ENCODE measurements at regions not wholly inside any gene's neighbourhood (a gene's known extent, or its start where the extent isn't known, plus 50 kb on each side); places are given as distances from the start of the nearest gene placed in this dataset.

DNA sequence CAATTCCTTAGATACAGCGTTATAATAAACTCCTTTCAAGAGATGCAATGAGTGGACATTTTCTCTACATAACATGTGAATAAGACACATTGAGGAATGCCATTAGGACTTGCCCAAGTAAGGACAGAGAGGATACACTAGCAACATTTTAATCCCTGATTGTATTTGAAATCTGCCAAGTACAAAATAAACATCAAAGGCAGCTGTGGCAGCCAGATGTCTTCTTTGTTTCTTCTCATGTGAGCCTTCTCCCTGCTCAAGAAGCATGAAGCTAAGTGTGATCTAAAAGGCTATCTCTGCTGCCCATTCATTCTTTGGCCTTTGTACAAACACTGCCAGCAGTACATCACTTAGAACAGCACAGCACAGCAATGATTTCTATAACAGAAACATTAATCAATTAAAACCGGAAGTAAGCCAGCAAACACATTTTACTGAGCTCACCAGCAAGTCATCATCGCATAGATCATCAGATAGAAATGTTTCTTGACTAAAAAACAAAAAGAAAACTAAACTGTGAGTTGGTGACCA lies 364.0 kb downstream of the CNTN6 start:
- TF ChIP-seq, protein P1, sequence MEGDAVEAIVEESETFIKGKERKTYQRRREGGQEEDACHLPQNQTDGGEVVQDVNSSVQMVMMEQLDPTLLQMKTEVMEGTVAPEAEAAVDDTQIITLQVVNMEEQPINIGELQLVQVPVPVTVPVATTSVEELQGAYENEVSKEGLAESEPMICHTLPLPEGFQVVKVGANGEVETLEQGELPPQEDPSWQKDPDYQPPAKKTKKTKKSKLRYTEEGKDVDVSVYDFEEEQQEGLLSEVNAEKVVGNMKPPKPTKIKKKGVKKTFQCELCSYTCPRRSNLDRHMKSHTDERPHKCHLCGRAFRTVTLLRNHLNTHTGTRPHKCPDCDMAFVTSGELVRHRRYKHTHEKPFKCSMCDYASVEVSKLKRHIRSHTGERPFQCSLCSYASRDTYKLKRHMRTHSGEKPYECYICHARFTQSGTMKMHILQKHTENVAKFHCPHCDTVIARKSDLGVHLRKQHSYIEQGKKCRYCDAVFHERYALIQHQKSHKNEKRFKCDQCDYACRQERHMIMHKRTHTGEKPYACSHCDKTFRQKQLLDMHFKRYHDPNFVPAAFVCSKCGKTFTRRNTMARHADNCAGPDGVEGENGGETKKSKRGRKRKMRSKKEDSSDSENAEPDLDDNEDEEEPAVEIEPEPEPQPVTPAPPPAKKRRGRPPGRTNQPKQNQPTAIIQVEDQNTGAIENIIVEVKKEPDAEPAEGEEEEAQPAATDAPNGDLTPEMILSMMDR (IDR thresholded peaks at IDR 0.05) = no peak
- no peak for TF ChIP-seq POLR2A (IDR thresholded peaks at IDR 0.05)

All from right lobe of liver (tissue), 4 donors.